ENCODE measurements at regions not wholly inside any gene's neighbourhood (a gene's known extent, or its start where the extent isn't known, plus 50 kb on each side); places are given as distances from the start of the nearest gene placed in this dataset.
"Not testable (repeated sequence)": the region's sequence is repeated elsewhere in the genome, so short reads cannot be mapped to it uniquely, and the experiment has no call there.

DNA sequence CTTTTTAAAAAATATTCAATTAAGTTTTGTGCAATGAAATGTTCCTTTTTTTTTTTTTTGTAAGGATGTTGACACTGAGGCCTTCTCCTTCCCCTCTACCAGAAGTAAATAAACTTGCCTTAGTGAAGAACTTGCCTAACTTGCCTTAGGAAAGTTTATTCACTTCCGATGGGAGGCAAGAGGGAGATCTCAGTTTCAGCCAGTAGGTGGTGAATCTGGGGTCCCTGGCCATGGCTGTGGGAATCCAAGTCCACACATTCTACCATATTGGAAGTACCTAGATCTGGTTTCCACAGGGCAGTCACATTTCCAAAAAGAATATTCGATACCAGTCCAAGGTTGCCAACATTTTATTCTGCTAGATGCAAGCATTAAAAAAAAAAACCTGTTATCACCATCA, 270.9 kb downstream of the CCSER2 start:
- H2AFZ ChIP-seq (ENCODE audit: low read depth, low read length): no peak overlapping the region
- DNase-seq (ENCODE audit: low read depth) (no peak), FAIRE-seq (no peak)
- no peaks in the 10 kb centered on the region for H3K4me1 ChIP-seq (ENCODE audit: insufficient read depth, low read length)
- peaks cover 17% of the 10 kb centered on the region for H3K27me3 Mint-ChIP-seq (ENCODE audit: low read depth, unreplicated experiment)
- no peak for TF ChIP-seq EZH2 (IDR thresholded peaks at IDR 0.05; ENCODE audit: insufficient read depth, low read length)
- TF ChIP-seq, protein P1, sequence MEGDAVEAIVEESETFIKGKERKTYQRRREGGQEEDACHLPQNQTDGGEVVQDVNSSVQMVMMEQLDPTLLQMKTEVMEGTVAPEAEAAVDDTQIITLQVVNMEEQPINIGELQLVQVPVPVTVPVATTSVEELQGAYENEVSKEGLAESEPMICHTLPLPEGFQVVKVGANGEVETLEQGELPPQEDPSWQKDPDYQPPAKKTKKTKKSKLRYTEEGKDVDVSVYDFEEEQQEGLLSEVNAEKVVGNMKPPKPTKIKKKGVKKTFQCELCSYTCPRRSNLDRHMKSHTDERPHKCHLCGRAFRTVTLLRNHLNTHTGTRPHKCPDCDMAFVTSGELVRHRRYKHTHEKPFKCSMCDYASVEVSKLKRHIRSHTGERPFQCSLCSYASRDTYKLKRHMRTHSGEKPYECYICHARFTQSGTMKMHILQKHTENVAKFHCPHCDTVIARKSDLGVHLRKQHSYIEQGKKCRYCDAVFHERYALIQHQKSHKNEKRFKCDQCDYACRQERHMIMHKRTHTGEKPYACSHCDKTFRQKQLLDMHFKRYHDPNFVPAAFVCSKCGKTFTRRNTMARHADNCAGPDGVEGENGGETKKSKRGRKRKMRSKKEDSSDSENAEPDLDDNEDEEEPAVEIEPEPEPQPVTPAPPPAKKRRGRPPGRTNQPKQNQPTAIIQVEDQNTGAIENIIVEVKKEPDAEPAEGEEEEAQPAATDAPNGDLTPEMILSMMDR (IDR thresholded peaks at IDR 0.05; ENCODE audit: insufficient read depth, low read depth, low read length): no peak
- H4K20me1 ChIP-seq (ENCODE audit: insufficient read depth, low read length): no peaks in the 10 kb centered on the region
- H3K27me3 ChIP-seq (ENCODE audit: insufficient read depth, low read length): no peaks in the 10 kb centered on the region
- H3K4me2 ChIP-seq (ENCODE audit: low read length): no peak overlapping the region
- H3K27ac Mint-ChIP-seq (ENCODE audit: unreplicated experiment): no peak overlapping the region
- peaks cover 6% of the 10 kb centered on the region for H3K9me3 Mint-ChIP-seq (ENCODE audit: unreplicated experiment)
- no peaks in the 10 kb centered on the region for H3K36me3 ChIP-seq (ENCODE audit: insufficient read depth, low read length)
- no peaks in the 10 kb centered on the region for H3K79me2 ChIP-seq (ENCODE audit: insufficient read depth, low read length)
- no peak overlapping the region for H3K27ac ChIP-seq (ENCODE audit: low read depth, low read length)
- no peak overlapping the region for H3K9ac ChIP-seq (ENCODE audit: low read length)
- no peak overlapping the region for H3K4me3 Mint-ChIP-seq (ENCODE audit: unreplicated experiment)
- H3K4me3 ChIP-seq (ENCODE audit: insufficient read depth, low read depth, low read length): no peak overlapping the region
- H3K36me3 Mint-ChIP-seq (ENCODE audit: low read depth, unreplicated experiment): no peaks in the 10 kb centered on the region
- no peaks in the 10 kb centered on the region for H3K9me3 ChIP-seq (ENCODE audit: insufficient read depth, low read depth, low read length)
- no peaks in the 10 kb centered on the region for H3K4me1 Mint-ChIP-seq (ENCODE audit: low read depth, unreplicated experiment)

DNA sequence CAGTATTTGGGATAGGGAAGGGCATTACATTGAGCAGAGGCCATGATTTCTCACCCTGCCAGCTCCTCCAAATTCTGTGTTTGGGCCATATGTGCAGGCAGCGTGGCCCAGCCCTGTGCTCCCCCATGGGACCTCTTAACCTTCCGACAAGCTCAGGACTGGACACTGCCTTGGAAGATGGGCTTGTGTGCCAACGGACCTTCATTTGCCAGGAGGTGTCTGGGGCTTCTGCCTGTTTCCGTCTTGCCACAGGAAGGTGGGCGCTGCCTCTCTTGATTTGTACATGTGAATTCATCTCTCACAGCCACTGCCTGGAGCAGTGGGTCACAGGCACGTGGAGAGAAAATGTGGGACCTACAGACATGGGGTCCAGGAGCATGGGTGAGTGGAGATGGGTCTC, 272.6 kb downstream of the CCSER2 start:
- H4K20me1 ChIP-seq (ENCODE audit: insufficient read depth, low read length): no peaks in the 10 kb centered on the region
- H3K4me3 ChIP-seq (ENCODE audit: insufficient read depth, low read depth, low read length): no peak overlapping the region
- DNase-seq (ENCODE audit: low read depth): no peak
- Mint-ChIP-seq H3K27ac (ENCODE audit: unreplicated experiment) (no peak overlapping the region), H3K9me3 (ENCODE audit: unreplicated experiment) (peaks cover 6% of the 10 kb centered on the region), H3K4me1 (ENCODE audit: low read depth, unreplicated experiment) (peaks cover 2% of the 10 kb centered on the region), H3K4me3 (ENCODE audit: unreplicated experiment) (no peak overlapping the region), H3K36me3 (ENCODE audit: low read depth, unreplicated experiment) (no peaks in the 10 kb centered on the region), H3K27me3 (ENCODE audit: low read depth, unreplicated experiment) (peaks cover 22% of the 10 kb centered on the region)
- no peak overlapping the region for H3K27ac ChIP-seq (ENCODE audit: low read depth, low read length)
- no peaks in the 10 kb centered on the region for H3K79me2 ChIP-seq (ENCODE audit: insufficient read depth, low read length)
- FAIRE-seq: no peak
- no peaks in the 10 kb centered on the region for H3K27me3 ChIP-seq (ENCODE audit: insufficient read depth, low read length)
- no peaks in the 10 kb centered on the region for H3K36me3 ChIP-seq (ENCODE audit: insufficient read depth, low read length)
- H3K9me3 ChIP-seq (ENCODE audit: insufficient read depth, low read depth, low read length): no peaks in the 10 kb centered on the region
- TF ChIP-seq, protein P1 (IDR thresholded peaks at IDR 0.05; ENCODE audit: insufficient read depth, low read depth, low read length): no peak
- no peak for TF ChIP-seq EZH2 (IDR thresholded peaks at IDR 0.05; ENCODE audit: insufficient read depth, low read length)
- no peak overlapping the region for H3K4me2 ChIP-seq (ENCODE audit: low read length)
- H3K9ac ChIP-seq (ENCODE audit: low read length): no peak overlapping the region
- H3K4me1 ChIP-seq (ENCODE audit: insufficient read depth, low read length): no peaks in the 10 kb centered on the region
- H2AFZ ChIP-seq (ENCODE audit: low read depth, low read length): no peak overlapping the region

DNA sequence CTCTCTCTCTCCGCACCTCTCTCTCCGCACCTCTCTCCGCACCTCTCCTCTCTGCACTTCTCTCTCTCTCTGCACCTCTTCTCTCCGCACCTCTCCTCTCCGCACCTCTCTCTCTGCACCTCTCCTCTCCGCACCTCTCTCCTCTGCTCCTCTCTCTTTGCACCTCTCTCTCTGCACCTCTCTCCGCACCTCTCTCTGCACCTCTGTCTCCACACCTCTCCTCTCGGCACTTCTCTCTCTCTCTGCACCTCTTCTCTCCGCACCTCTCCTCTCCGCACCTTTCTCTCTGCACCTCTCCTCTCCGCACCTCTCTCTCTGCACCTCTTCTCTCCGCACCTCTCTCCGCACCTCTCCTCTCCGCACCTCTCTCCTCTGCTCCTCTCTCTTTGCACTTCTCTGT, 274.2 kb downstream of the CCSER2 start:
- not testable (repeated sequence) for H3K9ac ChIP-seq (ENCODE audit: low read length); H3K4me3 Mint-ChIP-seq (ENCODE audit: unreplicated experiment); H3K27ac Mint-ChIP-seq (ENCODE audit: unreplicated experiment); H3K4me1 ChIP-seq (ENCODE audit: insufficient read depth, low read length); H3K36me3 ChIP-seq (ENCODE audit: insufficient read depth, low read length); H3K79me2 ChIP-seq (ENCODE audit: insufficient read depth, low read length); H2AFZ ChIP-seq (ENCODE audit: low read depth, low read length); H3K36me3 Mint-ChIP-seq (ENCODE audit: low read depth, unreplicated experiment); H3K27ac ChIP-seq (ENCODE audit: low read depth, low read length); H3K27me3 ChIP-seq (ENCODE audit: insufficient read depth, low read length); H3K4me1 Mint-ChIP-seq (ENCODE audit: low read depth, unreplicated experiment); FAIRE-seq; H3K4me2 ChIP-seq (ENCODE audit: low read length); H3K9me3 Mint-ChIP-seq (ENCODE audit: unreplicated experiment); H4K20me1 ChIP-seq (ENCODE audit: insufficient read depth, low read length); H3K9me3 ChIP-seq (ENCODE audit: insufficient read depth, low read depth, low read length); H3K4me3 ChIP-seq (ENCODE audit: insufficient read depth, low read depth, low read length); DNase-seq (ENCODE audit: low read depth)
- H3K27me3 Mint-ChIP-seq (ENCODE audit: low read depth, unreplicated experiment): peaks cover 24% of the 10 kb centered on the region
